ENCODE measurements at regions not wholly inside any gene's neighbourhood (a gene's known extent, or its start where the extent isn't known, plus 50 kb on each side); places are given as distances from the start of the nearest gene placed in this dataset.

DNA sequence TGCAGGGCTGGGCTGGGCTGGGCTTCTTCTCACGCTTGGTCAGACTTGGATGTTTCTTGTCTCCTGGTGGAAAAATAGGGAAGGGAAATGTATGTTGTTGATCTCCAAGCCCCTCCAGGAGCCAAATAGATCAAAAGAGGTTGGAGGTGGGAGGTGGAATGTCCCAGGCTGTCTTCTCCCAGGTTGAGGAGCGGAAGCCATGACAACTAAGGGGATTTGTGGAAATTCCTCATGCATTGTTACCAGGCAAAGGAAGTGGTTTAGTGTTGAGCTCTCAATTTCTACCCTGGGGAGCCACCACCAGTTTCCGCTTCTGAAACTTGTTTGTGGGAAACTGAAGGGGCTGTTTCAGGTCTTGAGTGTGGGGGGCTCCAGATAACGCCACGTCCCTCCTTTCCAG lies 79.0 kb downstream of the SPRY4 start:
- TF ChIP-seq EZH2phosphoT487 (IDR thresholded peaks at IDR 0.05; ENCODE audit: unreplicated experiment) (no peak), CTCF (conservative IDR thresholded peaks at IDR 0.05; ENCODE audit: low read depth in 2 of 2) (no peak), POLR2AphosphoS5 (IDR thresholded peaks at IDR 0.05; ENCODE audit: low read depth) (no peak), EZH2 (IDR thresholded peaks at IDR 0.05; ENCODE audit: low read depth, unreplicated experiment) (no peak), ZNF114 (CRISPR knock-in tag; IDR thresholded peaks at IDR 0.05) (no peak), JUNB (IDR thresholded peaks at IDR 0.05; ENCODE audit: unreplicated experiment) (no peak), CREB1 (CRISPR knock-in tag; IDR thresholded peaks at IDR 0.05; ENCODE audit: low read depth) (no peak), STAT1 (IDR thresholded peaks at IDR 0.05; ENCODE audit: unreplicated experiment) (no peak), ZNF331 (CRISPR knock-in tag; IDR thresholded peaks at IDR 0.05; ENCODE audit: low read depth) (no peak)
- TF ChIP-seq, protein P1, sequence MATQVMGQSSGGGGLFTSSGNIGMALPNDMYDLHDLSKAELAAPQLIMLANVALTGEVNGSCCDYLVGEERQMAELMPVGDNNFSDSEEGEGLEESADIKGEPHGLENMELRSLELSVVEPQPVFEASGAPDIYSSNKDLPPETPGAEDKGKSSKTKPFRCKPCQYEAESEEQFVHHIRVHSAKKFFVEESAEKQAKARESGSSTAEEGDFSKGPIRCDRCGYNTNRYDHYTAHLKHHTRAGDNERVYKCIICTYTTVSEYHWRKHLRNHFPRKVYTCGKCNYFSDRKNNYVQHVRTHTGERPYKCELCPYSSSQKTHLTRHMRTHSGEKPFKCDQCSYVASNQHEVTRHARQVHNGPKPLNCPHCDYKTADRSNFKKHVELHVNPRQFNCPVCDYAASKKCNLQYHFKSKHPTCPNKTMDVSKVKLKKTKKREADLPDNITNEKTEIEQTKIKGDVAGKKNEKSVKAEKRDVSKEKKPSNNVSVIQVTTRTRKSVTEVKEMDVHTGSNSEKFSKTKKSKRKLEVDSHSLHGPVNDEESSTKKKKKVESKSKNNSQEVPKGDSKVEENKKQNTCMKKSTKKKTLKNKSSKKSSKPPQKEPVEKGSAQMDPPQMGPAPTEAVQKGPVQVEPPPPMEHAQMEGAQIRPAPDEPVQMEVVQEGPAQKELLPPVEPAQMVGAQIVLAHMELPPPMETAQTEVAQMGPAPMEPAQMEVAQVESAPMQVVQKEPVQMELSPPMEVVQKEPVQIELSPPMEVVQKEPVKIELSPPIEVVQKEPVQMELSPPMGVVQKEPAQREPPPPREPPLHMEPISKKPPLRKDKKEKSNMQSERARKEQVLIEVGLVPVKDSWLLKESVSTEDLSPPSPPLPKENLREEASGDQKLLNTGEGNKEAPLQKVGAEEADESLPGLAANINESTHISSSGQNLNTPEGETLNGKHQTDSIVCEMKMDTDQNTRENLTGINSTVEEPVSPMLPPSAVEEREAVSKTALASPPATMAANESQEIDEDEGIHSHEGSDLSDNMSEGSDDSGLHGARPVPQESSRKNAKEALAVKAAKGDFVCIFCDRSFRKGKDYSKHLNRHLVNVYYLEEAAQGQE (IDR thresholded peaks at IDR 0.05; ENCODE audit: unreplicated experiment) = no peak
- TF ChIP-seq, protein P2, sequence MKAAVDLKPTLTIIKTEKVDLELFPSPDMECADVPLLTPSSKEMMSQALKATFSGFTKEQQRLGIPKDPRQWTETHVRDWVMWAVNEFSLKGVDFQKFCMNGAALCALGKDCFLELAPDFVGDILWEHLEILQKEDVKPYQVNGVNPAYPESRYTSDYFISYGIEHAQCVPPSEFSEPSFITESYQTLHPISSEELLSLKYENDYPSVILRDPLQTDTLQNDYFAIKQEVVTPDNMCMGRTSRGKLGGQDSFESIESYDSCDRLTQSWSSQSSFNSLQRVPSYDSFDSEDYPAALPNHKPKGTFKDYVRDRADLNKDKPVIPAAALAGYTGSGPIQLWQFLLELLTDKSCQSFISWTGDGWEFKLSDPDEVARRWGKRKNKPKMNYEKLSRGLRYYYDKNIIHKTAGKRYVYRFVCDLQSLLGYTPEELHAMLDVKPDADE (IDR thresholded peaks at IDR 0.05) = no peak
- TF ChIP-seq, protein P3, sequence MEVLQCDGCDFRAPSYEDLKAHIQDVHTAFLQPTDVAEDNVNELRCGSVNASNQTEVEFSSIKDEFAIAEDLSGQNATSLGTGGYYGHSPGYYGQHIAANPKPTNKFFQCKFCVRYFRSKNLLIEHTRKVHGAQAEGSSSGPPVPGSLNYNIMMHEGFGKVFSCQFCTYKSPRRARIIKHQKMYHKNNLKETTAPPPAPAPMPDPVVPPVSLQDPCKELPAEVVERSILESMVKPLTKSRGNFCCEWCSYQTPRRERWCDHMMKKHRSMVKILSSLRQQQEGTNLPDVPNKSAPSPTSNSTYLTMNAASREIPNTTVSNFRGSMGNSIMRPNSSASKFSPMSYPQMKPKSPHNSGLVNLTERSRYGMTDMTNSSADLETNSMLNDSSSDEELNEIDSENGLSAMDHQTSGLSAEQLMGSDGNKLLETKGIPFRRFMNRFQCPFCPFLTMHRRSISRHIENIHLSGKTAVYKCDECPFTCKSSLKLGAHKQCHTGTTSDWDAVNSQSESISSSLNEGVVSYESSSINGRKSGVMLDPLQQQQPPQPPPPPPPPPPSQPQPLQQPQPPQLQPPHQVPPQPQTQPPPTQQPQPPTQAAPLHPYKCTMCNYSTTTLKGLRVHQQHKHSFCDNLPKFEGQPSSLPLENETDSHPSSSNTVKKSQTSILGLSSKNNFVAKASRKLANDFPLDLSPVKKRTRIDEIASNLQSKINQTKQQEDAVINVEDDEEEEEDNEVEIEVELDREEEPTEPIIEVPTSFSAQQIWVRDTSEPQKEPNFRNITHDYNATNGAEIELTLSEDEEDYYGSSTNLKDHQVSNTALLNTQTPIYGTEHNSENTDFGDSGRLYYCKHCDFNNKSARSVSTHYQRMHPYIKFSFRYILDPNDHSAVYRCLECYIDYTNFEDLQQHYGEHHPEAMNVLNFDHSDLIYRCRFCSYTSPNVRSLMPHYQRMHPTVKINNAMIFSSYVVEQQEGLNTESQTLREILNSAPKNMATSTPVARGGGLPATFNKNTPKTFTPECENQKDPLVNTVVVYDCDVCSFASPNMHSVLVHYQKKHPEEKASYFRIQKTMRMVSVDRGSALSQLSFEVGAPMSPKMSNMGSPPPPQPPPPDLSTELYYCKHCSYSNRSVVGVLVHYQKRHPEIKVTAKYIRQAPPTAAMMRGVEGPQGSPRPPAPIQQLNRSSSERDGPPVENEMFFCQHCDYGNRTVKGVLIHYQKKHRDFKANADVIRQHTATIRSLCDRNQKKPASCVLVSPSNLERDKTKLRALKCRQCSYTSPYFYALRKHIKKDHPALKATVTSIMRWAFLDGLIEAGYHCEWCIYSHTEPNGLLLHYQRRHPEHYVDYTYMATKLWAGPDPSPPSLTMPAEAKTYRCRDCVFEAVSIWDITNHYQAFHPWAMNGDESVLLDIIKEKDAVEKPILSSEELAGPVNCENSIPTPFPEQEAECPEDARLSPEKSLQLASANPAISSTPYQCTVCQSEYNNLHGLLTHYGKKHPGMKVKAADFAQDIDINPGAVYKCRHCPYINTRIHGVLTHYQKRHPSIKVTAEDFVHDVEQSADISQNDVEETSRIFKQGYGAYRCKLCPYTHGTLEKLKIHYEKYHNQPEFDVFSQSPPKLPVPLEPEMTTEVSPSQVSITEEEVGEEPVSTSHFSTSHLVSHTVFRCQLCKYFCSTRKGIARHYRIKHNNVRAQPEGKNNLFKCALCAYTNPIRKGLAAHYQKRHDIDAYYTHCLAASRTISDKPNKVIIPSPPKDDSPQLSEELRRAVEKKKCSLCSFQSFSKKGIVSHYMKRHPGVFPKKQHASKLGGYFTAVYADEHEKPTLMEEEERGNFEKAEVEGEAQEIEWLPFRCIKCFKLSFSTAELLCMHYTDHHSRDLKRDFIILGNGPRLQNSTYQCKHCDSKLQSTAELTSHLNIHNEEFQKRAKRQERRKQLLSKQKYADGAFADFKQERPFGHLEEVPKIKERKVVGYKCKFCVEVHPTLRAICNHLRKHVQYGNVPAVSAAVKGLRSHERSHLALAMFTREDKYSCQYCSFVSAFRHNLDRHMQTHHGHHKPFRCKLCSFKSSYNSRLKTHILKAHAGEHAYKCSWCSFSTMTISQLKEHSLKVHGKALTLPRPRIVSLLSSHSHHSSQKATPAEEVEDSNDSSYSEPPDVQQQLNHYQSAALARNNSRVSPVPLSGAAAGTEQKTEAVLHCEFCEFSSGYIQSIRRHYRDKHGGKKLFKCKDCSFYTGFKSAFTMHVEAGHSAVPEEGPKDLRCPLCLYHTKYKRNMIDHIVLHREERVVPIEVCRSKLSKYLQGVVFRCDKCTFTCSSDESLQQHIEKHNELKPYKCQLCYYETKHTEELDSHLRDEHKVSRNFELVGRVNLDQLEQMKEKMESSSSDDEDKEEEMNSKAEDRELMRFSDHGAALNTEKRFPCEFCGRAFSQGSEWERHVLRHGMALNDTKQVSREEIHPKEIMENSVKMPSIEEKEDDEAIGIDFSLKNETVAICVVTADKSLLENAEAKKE (CRISPR knock-in tag; IDR thresholded peaks at IDR 0.05) = no peak

All from GM23338 (cell line).